ENCODE measurements at regions not wholly inside any gene's neighbourhood (a gene's known extent, or its start where the extent isn't known, plus 50 kb on each side); places are given as distances from the start of the nearest gene placed in this dataset.

DNA sequence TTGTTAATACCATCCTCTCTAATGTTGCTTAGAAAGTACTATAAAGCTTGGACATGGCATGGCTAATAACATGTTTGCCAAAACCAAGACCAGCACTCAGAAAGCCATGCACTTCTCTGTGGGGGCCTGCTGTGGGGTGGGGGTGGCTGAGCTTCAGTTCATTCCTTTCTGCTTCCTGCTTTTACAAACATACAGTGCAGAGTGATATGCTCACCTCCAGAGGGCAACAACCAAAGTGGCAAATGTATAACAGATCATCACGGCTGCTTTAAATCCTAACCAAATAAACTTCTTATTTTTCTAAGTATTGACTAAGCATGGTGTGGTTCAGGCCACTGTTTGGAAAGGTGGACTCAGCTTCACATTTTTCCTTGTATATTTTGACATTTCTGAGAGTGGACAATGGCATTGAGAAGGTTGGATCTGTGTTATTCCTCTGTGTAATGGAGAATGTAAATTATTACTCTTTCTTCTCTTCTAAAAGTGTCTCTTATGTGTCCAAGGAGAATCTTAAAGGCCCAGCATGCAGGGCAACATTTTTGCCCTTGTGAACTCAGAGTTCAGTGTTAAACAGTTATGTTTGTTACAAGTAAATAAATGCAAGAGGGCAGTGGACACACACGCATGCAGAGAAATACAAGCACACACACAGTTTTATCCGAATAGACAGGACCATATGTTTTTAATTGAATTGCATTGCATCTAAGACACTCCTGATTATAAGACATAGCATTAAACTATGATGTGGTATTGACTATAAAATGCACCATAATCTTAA lies 186.1 kb downstream of the HERPUD2 start:
- TF ChIP-seq POLR2A (IDR thresholded peaks at IDR 0.05; ENCODE audit: low read length), result no peak
- no peak for TF ChIP-seq GATA1 (IDR thresholded peaks at IDR 0.05; ENCODE audit: low read depth, low read length)
